HAP-1 (cell line): ENCODE measurements at regions not wholly inside any gene's neighbourhood (a gene's known extent, or its start where the extent isn't known, plus 50 kb on each side); places are given as distances from the start of the nearest gene placed in this dataset.

Experiments used
- DNase-seq, 2 experiments: peaks; one replicate each; pipeline ENCODE4 v3.0.0-alpha.2; 2016 to 2020; ENCODE audit warnings: low spot score in 2 of 2
- H3K27me3 ChIP-seq: fragments of 250-450 bp; sonication (Bioruptor Pico); 2 replicates; pipeline ENCODE4 v1.5.1; 2020; ENCODE audit warnings: low read depth, mild to moderate bottlenecking, moderate library complexity
- H3K36me3 ChIP-seq: fragments of 250-450 bp; sonication (Bioruptor Pico); replicated peaks from 2 replicates; pipeline ENCODE4 v1.5.1; 2020; ENCODE audit warnings: mild to moderate bottlenecking
- H3K4me1 ChIP-seq: fragments of 250-450 bp; sonication (Bioruptor Pico); 2 replicates; pipeline ENCODE4 v1.5.1; 2020; ENCODE audit warnings: mild to moderate bottlenecking
- H3K4me3 ChIP-seq: fragments of 250-450 bp; sonication (Bioruptor Pico); 2 replicates; pipeline ENCODE4 v1.5.1; 2020; ENCODE audit warnings: mild to moderate bottlenecking, moderate library complexity
- H3K9me3 ChIP-seq: fragments of 250-450 bp; sonication (Bioruptor Pico); 2 replicates; pipeline ENCODE4 v1.5.1; 2020; ENCODE audit warnings: mild to moderate bottlenecking, moderate library complexity
- in situ Hi-C: fragments of 300-500 bp; cut with MboI; formaldehyde crosslinking; loops from 3 replicates; pipeline ENCODE4 v1.14.3; 2020; ENCODE audit warnings: low sequenced_read_pairs, inconsistent platforms, mixed read lengths

GRCh38 chr11:110801328-110801727, 89.1 kb upstream of the ARHGAP20 start:
- Histone ChIP-seq H3K4me3 (no peak overlapping the region), H3K9me3 (no peaks in the 10 kb centered on the region), H3K4me1 (no peaks in the 10 kb centered on the region), H3K36me3 (no peaks in the 10 kb centered on the region), H3K27me3 (no peaks in the 10 kb centered on the region)
- no peak for DNase-seq
- in situ Hi-C loops = no loop called here

DNA sequence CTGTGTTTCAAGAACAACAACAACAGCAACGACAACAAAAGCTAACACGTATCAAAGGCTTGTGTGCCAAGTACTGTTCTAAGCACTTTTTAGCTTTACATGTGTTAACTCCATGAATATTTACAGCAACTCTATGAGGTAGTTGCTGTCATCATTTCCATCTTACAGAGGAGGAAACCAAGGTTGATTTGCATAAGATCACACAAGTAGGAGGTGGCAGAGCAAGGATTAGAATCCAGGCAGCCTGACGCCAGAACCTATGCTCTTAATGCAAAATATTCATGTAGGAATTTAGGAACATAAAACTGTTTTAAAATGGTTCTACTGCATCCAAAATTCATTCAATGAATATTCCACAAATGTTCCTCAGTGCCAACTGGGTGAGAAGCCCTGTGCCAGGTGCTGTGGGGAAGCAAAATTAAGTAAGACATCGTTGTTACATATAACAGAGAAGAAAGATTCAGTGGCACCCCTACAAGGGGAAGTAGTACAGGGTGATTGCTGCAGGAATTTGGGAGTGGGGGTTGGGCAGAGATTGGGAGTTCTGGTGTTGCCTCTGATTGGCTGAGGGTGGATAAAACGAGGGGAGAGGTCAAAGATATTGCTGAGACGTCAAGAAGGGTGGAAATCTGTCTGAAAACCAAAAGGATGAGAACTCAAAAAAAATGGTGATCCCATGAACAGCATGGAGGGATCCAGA, 86.1 kb upstream of the ARHGAP20 start:
- H3K27me3 ChIP-seq = no peaks in the 10 kb centered on the region
- no peak overlapping the region for H3K4me3 ChIP-seq
- DNase-seq = no peak
- in situ Hi-C loops = no loop called here
- no peaks in the 10 kb centered on the region for H3K9me3 ChIP-seq
- no peaks in the 10 kb centered on the region for H3K36me3 ChIP-seq
- no peaks in the 10 kb centered on the region for H3K4me1 ChIP-seq

GRCh38 chr11:110797453-110797852, 85.2 kb upstream of the ARHGAP20 start:
- H3K9me3 ChIP-seq = no peaks in the 10 kb centered on the region
- no peaks in the 10 kb centered on the region for H3K36me3 ChIP-seq
- H3K4me1 ChIP-seq = no peaks in the 10 kb centered on the region
- H3K4me3 ChIP-seq = no peak overlapping the region
- no peak for DNase-seq
- no peaks in the 10 kb centered on the region for H3K27me3 ChIP-seq
- in situ Hi-C loops = no loop called here

DNA sequence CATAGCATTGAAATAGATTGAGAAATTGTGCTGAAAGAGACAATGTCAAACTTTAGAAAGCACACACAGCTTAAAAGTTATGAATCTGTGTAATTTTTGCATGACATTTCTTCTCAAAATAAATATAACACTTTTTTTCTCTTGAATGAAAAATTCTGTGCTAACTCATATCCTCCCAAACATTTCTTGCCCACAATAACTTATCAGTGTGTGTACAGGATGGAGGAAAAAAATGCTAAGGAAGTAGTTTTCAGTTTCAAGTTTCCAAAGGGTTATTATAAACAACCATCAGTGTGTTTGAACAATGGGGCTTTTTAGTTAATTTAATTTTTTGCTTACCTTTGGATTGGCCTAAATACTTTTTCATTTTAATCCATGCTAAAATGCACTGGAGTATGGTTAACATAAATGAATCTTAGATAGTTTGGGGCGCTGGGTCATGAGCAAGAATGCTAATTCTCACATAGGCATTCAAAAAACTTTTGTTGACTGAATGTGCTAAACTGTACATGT, 82.9 kb upstream of the ARHGAP20 start:
- H3K9me3 ChIP-seq = no peaks in the 10 kb centered on the region
- no peak overlapping the region for H3K4me3 ChIP-seq
- DNase-seq = no peak
- H3K27me3 ChIP-seq = no peaks in the 10 kb centered on the region
- in situ Hi-C loops = no loop called here
- H3K36me3 ChIP-seq = no peaks in the 10 kb centered on the region
- no peaks in the 10 kb centered on the region for H3K4me1 ChIP-seq

DNA sequence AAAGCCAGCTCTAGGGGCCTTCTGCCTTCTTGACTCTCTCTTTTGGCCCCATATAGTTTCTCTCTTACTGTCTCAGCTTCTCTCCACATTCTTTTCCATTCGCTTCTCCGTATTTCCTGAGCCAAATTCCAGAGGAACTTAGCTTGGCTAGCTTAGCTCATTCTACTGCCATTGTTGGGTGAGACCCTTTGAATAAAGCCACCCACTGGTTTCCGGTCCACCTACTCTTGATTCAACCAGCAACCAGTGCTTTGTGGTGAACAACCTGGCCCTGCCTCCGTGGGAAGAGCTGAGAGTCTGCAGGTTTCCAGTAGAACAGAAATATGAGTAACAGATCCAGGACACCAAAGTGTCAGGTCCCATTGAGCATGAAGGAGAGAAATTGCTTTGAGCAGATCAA, 81.3 kb upstream of the ARHGAP20 start:
- Histone ChIP-seq H3K36me3 (no peaks in the 10 kb centered on the region), H3K27me3 (no peaks in the 10 kb centered on the region)
- in situ Hi-C loops = no loop called here

DNA sequence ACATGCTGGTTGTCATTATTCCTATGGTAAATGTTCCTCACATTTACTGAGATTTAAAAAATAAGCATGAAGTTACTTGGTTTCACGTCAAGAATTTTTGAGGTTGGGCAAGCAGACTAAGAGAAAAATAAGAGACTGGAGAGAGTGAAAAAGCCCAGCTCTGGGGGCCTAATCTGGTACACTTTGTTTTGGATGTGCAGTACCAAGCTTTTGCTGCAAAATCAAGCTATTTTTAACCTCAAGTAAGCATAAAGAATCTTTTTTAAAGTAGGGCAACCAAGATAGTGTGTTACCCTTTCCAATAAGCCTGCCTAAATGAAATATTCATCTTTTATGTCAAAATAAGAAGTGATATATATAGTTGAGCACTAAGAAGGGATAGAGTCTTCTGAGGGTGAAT, 79.4 kb upstream of the ARHGAP20 start:
- no peak for DNase-seq
- Histone ChIP-seq H3K27me3 (no peaks in the 10 kb centered on the region), H3K4me3 (no peak overlapping the region), H3K4me1 (no peaks in the 10 kb centered on the region), H3K36me3 (no peaks in the 10 kb centered on the region), H3K9me3 (no peaks in the 10 kb centered on the region)
- in situ Hi-C loops = no loop called here

More for the DNA sequence above, 81.3 kb upstream of the ARHGAP20 start:
- H3K4me1 ChIP-seq = no peaks in the 10 kb centered on the region
- no peak overlapping the region for H3K4me3 ChIP-seq
- no peak for DNase-seq
- no peaks in the 10 kb centered on the region for H3K9me3 ChIP-seq

DNA sequence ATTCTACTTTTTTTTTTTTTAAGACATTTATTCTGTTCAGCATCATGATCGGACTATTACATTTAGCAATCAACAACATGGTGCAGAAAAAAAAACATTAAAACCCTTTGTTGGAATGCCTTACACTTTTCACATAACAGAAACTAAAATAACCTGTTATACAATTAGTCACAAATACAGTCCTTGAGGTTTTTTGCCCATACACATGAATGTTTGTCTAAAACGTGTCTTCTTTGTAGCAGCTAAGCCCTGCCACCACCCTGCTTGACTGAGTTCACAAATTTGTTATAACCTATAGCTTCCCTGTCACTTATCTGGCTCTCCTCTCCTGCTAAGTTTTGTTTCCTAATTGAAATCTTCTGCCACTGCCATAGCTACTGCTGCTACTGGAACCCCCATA, 75.4 kb upstream of the ARHGAP20 start:
- Histone ChIP-seq H3K9me3 (no peaks in the 10 kb centered on the region), H3K27me3 (no peaks in the 10 kb centered on the region), H3K4me3 (no peak overlapping the region), H3K4me1 (no peaks in the 10 kb centered on the region), H3K36me3 (no peaks in the 10 kb centered on the region)
- DNase-seq = no peak
- in situ Hi-C loops = no loop called here

GRCh38 chr11:110786226-110786902, 74.1 kb upstream of the ARHGAP20 start:
- H3K4me3 ChIP-seq = no peak overlapping the region
- no peaks in the 10 kb centered on the region for H3K27me3 ChIP-seq
- no peaks in the 10 kb centered on the region for H3K9me3 ChIP-seq
- no peaks in the 10 kb centered on the region for H3K4me1 ChIP-seq
- no peak for DNase-seq
- H3K36me3 ChIP-seq = no peaks in the 10 kb centered on the region
- in situ Hi-C loops = no loop called here

- H3K36me3 ChIP-seq = no peaks in the 10 kb centered on the region
- no peaks in the 10 kb centered on the region for H3K9me3 ChIP-seq
- H3K4me1 ChIP-seq = no peaks in the 10 kb centered on the region
- in situ Hi-C loops = no loop called here
- DNase-seq = no peak
- H3K27me3 ChIP-seq = no peaks in the 10 kb centered on the region
- H3K4me3 ChIP-seq = no peak overlapping the region
Observed at GRCh38 chr11:110785398-110785797, 73.2 kb upstream of the ARHGAP20 start.

DNA sequence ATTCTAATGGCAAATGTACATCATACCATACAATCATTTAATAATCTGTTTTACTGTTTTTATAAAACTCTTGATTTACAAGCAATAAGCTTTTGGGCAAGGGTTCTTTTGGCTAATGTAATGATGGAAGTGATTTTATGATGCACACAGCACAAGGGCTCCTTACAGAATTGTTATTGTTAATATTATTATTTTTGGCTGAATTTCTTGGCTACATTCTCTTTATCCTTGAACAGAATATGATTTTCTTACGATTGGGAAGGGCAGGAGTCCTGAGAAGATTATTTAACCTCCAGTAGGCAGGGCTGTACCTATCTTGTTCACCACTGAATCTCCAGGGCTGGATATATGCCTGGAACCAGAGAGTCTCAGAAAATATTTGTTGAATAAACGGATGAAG, 70.4 kb upstream of the ARHGAP20 start:
- no peak for DNase-seq
- no peaks in the 10 kb centered on the region for H3K4me1 ChIP-seq
- no peaks in the 10 kb centered on the region for H3K9me3 ChIP-seq
- no peaks in the 10 kb centered on the region for H3K36me3 ChIP-seq
- in situ Hi-C loops = no loop called here
- H3K27me3 ChIP-seq = no peaks in the 10 kb centered on the region
- no peak overlapping the region for H3K4me3 ChIP-seq

GRCh38 chr11:110779108-110779507, 66.9 kb upstream of the ARHGAP20 start:
- Histone ChIP-seq H3K27me3 (no peaks in the 10 kb centered on the region), H3K4me3 (no peak overlapping the region), H3K9me3 (no peaks in the 10 kb centered on the region), H3K4me1 (no peaks in the 10 kb centered on the region), H3K36me3 (no peaks in the 10 kb centered on the region)
- in situ Hi-C loops = no loop called here
- no peak for DNase-seq

- no peaks in the 10 kb centered on the region for H3K4me1 ChIP-seq
- no peaks in the 10 kb centered on the region for H3K9me3 ChIP-seq
- no peak for DNase-seq
- no peaks in the 10 kb centered on the region for H3K27me3 ChIP-seq
- in situ Hi-C loops = no loop called here
- H3K36me3 ChIP-seq = no peaks in the 10 kb centered on the region
- no peak overlapping the region for H3K4me3 ChIP-seq
Observed at GRCh38 chr11:110778343-110778742, 66.1 kb upstream of the ARHGAP20 start.

GRCh38 chr11:110777775-110778174, 65.5 kb upstream of the ARHGAP20 start:
- DNase-seq = no peak
- no peaks in the 10 kb centered on the region for H3K27me3 ChIP-seq
- in situ Hi-C loops = no loop called here
- no peaks in the 10 kb centered on the region for H3K9me3 ChIP-seq
- no peaks in the 10 kb centered on the region for H3K4me1 ChIP-seq
- H3K4me3 ChIP-seq = no peak overlapping the region
- H3K36me3 ChIP-seq = no peaks in the 10 kb centered on the region

- H3K27me3 ChIP-seq = no peaks in the 10 kb centered on the region
- H3K4me1 ChIP-seq = no peaks in the 10 kb centered on the region
- in situ Hi-C loops = no loop called here
- H3K36me3 ChIP-seq = no peaks in the 10 kb centered on the region
- H3K4me3 ChIP-seq = no peak overlapping the region
- no peaks in the 10 kb centered on the region for H3K9me3 ChIP-seq
- no peak for DNase-seq
Observed at GRCh38 chr11:110776081-110776480, 63.8 kb upstream of the ARHGAP20 start.
